CD4-positive, alpha-beta T cell treated with Interleukin-10 for 1 hour (primary cell): ENCODE measurements at regions not wholly inside any gene's neighbourhood (a gene's known extent, or its start where the extent isn't known, plus 50 kb on each side); places are given as distances from the start of the nearest gene placed in this dataset.

ENCODE experiments used
- DNase-seq: peaks from one replicate; pipeline ENCODE4 v3.0.0-alpha.2; 2020

GRCh38 chr18:57991552-57991951 lies 52.5 kb upstream of the NEDD4L start:
- no peak for DNase-seq

- no peak for DNase-seq
Measured at GRCh38 chr18:57989536-57989935, 54.5 kb upstream of the NEDD4L start.

GRCh38 chr18:57984490-57985115 lies 59.4 kb upstream of the NEDD4L start:
- no peak for DNase-seq

GRCh38 chr18:57983965-57984364 lies 60.1 kb upstream of the NEDD4L start:
- no peak for DNase-seq

- no peak for DNase-seq
Measured at GRCh38 chr18:57983472-57983871, 60.6 kb upstream of the NEDD4L start.

- no peak for DNase-seq
Measured at GRCh38 chr18:57982372-57983021, 61.5 kb upstream of the NEDD4L start.

- no peak for DNase-seq
Measured at GRCh38 chr18:57981308-57982028, 62.6 kb upstream of the NEDD4L start.

- no peak for DNase-seq
Measured at GRCh38 chr18:57980573-57981307, 63.3 kb upstream of the NEDD4L start.

- no peak for DNase-seq
Measured at GRCh38 chr18:57976230-57976773, 67.7 kb upstream of the NEDD4L start.

GRCh38 chr18:57975805-57976204 lies 68.2 kb upstream of the NEDD4L start:
- no peak for DNase-seq

- DNase-seq: no peak
Measured at GRCh38 chr18:57974585-57975265, 69.3 kb upstream of the NEDD4L start.

GRCh38 chr18:57973889-57974288 lies 70.1 kb upstream of the NEDD4L start:
- no peak for DNase-seq

- no peak for DNase-seq
Measured at GRCh38 chr18:57970356-57971095, 73.5 kb upstream of the NEDD4L start.

GRCh38 chr18:57969824-57970223 lies 74.2 kb upstream of the NEDD4L start:
- no peak for DNase-seq

- no peak for DNase-seq
Measured at GRCh38 chr18:57965246-57965645, 78.8 kb upstream of the NEDD4L start.

- no peak for DNase-seq
Measured at GRCh38 chr18:57961876-57962505, 82.0 kb upstream of the NEDD4L start.

GRCh38 chr18:57961411-57961810 lies 82.6 kb upstream of the NEDD4L start:
- no peak for DNase-seq

- DNase-seq: no peak
Measured at GRCh38 chr18:57959278-57959677, 84.7 kb upstream of the NEDD4L start.

- no peak for DNase-seq
Measured at GRCh38 chr18:57957210-57957609, 86.8 kb upstream of the NEDD4L start.

- no peak for DNase-seq
Measured at GRCh38 chr18:57956491-57956890, 87.5 kb upstream of the NEDD4L start.

- DNase-seq: no peak
Measured at GRCh38 chr18:57954935-57955334, 89.1 kb upstream of the NEDD4L start.
